PFSK-1 (cell line): ENCODE measurements at regions not wholly inside any gene's neighbourhood (a gene's known extent, or its start where the extent isn't known, plus 50 kb on each side); places are given as distances from the start of the nearest gene placed in this dataset.

Experiments used
- FOXP2 ChIP-seq: optimal IDR thresholded peaks from 2 replicates; pipeline ENCODE3; 2011; ENCODE audit warnings: borderline replicate concordance, control low read depth, inconsistent platforms; ENCODE audit not compliant: insufficient read depth; ENCODE audit errors: extremely low read length, extremely low read depth
- POLR2AphosphoS5 ChIP-seq: IDR thresholded peaks from 2 replicates; pipeline ENCODE4 v1.6.1; 2012; ENCODE audit warnings: low read depth, mild to moderate bottlenecking, control low read depth, low read length, moderate library complexity
- SIN3A ChIP-seq: IDR thresholded peaks from 2 replicates; pipeline ENCODE4 v1.6.1; 2012; ENCODE audit warnings: mild to moderate bottlenecking, low read length, moderate library complexity, borderline replicate concordance; ENCODE audit not compliant: insufficient read depth
- TAF1 ChIP-seq: IDR thresholded peaks from 2 replicates; pipeline ENCODE4 v1.6.1; 2012; ENCODE audit warnings: low read length, control low read depth, borderline replicate concordance; ENCODE audit not compliant: insufficient read depth
- TF ChIP-seq, protein P1 (sequence below), 2 experiments: IDR thresholded peaks; 2 replicates each; pipeline versions ENCODE4 v1.6.1 to v1.8.0; 2011 to 2012; ENCODE audit warnings: low read depth in 2 of 2, low read length in 2 of 2, control low read depth in 1 of 2, inconsistent platforms in 1 of 2, mild to moderate bottlenecking in 1 of 2, moderate library complexity in 1 of 2; ENCODE audit not compliant: insufficient read depth in 1 of 2

GRCh38 chr1:185627171-185627570, 107.0 kb upstream of the HMCN1 start:
- TF ChIP-seq TAF1 (no peak), FOXP2 (no peak), POLR2AphosphoS5 (no peak), SIN3A (no peak)
- TF ChIP-seq, protein P1, sequence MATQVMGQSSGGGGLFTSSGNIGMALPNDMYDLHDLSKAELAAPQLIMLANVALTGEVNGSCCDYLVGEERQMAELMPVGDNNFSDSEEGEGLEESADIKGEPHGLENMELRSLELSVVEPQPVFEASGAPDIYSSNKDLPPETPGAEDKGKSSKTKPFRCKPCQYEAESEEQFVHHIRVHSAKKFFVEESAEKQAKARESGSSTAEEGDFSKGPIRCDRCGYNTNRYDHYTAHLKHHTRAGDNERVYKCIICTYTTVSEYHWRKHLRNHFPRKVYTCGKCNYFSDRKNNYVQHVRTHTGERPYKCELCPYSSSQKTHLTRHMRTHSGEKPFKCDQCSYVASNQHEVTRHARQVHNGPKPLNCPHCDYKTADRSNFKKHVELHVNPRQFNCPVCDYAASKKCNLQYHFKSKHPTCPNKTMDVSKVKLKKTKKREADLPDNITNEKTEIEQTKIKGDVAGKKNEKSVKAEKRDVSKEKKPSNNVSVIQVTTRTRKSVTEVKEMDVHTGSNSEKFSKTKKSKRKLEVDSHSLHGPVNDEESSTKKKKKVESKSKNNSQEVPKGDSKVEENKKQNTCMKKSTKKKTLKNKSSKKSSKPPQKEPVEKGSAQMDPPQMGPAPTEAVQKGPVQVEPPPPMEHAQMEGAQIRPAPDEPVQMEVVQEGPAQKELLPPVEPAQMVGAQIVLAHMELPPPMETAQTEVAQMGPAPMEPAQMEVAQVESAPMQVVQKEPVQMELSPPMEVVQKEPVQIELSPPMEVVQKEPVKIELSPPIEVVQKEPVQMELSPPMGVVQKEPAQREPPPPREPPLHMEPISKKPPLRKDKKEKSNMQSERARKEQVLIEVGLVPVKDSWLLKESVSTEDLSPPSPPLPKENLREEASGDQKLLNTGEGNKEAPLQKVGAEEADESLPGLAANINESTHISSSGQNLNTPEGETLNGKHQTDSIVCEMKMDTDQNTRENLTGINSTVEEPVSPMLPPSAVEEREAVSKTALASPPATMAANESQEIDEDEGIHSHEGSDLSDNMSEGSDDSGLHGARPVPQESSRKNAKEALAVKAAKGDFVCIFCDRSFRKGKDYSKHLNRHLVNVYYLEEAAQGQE (IDR thresholded peaks at IDR 0.05; ENCODE audit: insufficient read depth in 1 of 2, low read depth in 2 of 2, low read length in 2 of 2) = no peak

GRCh38 chr1:185626344-185626743, 107.8 kb upstream of the HMCN1 start:
- TF ChIP-seq SIN3A (no peak), FOXP2 (no peak), POLR2AphosphoS5 (no peak), TAF1 (no peak)
- TF ChIP-seq, protein P1 (IDR thresholded peaks at IDR 0.05; ENCODE audit: insufficient read depth in 1 of 2, low read depth in 2 of 2, low read length in 2 of 2) = no peak

GRCh38 chr1:185610954-185611353, 123.2 kb upstream of the HMCN1 start:
- TF ChIP-seq FOXP2 (no peak), TAF1 (no peak), POLR2AphosphoS5 (no peak), SIN3A (no peak)
- TF ChIP-seq, protein P1 (IDR thresholded peaks at IDR 0.05; ENCODE audit: insufficient read depth in 1 of 2, low read depth in 2 of 2, low read length in 2 of 2) = no peak

- TF ChIP-seq TAF1 (no peak), FOXP2 (no peak), SIN3A (no peak), POLR2AphosphoS5 (no peak)
- TF ChIP-seq, protein P1 (IDR thresholded peaks at IDR 0.05; ENCODE audit: insufficient read depth in 1 of 2, low read depth in 2 of 2, low read length in 2 of 2) = no peak
Measured at GRCh38 chr1:185608177-185608576, 126.0 kb upstream of the HMCN1 start.

- TF ChIP-seq SIN3A (no peak), POLR2AphosphoS5 (no peak), FOXP2 (no peak), TAF1 (no peak)
- TF ChIP-seq, protein P1 (IDR thresholded peaks at IDR 0.05; ENCODE audit: insufficient read depth in 1 of 2, low read depth in 2 of 2, low read length in 2 of 2) = no peak
Measured at GRCh38 chr1:185603158-185603557, 131.0 kb upstream of the HMCN1 start.
